AG08395 (cell line): ENCODE measurements at regions not wholly inside any gene's neighbourhood (a gene's known extent, or its start where the extent isn't known, plus 50 kb on each side); places are given as distances from the start of the nearest gene placed in this dataset.
"Not testable (repeated sequence)": the region's sequence is repeated elsewhere in the genome, so short reads cannot be mapped to it uniquely, and the experiment has no call there.

Experiments used
- DNase-seq: peaks from one replicate; pipeline ENCODE4 v3.0.0; 2012; ENCODE audit warnings: mixed read lengths, low spot score

DNA sequence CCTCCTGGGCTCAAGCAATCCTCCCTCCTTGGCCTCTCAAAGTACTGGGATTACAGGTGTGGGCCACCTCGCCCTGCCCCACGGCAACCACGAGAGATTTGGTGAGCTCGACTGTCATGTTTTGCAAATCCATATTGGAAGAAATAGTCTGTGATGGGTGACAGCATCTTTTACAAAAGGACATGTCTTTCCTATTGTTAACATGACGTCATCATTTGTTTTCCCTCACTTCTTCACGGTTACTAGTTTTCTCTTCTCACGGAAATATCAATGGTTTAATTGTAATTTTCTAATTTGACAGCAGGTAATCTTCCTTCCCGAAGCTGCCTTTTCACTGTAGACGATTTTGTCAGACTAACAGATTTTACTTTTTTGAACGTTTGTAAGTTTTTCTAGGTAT is 110.8 kb upstream of the GREM2 start:
- DNase-seq = no peak

DNA sequence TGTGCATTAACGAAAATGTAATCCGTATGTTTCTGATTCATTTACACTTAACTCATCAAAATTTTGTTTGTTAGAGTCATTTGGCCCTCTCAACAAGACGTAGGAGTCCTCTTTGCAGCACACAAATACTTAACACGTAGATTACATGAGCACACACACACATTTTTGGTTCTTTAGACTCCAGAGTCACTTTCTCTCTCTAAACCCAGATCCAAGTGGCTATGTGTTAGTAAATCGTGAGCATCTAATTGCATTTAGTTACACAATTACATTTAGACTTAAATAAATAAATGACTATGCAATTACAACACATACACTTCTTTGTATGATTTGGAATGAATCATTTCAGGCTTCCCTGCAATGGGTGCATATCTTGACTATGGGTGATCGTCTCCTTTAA is 109.0 kb upstream of the GREM2 start:
- peak; percentile 30 for DNase-seq

DNA sequence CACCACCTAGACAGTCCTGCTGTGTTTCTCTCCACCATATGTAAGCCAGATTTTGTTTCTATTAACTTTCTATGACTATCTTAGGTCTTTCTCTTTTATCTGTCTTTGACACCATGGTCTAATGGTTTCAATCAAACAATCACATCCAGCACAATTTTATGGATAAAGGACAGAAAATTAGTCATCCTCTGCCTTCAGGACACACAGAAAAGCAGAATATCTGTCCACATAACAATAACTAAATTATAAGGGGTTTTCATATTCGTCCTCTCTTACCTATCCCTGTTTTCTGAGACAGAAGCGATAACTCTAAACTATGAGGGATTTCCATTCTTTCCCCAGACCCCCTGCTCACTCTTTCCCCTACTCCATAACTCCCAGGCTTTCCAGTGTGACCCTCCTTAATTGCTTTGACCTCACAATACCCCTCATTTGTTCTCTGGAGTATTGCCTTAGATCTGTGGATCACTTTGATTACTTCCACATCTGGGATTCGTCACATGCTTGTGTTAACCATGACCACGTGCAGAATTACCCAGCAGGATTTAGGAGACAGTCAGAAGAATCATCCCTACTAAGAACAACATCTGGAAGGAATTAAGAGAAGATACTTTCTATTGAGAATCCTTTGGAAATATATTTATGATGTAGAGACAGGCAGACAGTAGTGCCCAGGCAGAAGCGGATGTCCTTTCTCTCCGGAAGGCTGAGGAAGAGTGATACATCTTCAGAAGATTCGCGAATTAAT is 108.2 kb upstream of the GREM2 start:
- DNase-seq = peak; percentile 82

DNA sequence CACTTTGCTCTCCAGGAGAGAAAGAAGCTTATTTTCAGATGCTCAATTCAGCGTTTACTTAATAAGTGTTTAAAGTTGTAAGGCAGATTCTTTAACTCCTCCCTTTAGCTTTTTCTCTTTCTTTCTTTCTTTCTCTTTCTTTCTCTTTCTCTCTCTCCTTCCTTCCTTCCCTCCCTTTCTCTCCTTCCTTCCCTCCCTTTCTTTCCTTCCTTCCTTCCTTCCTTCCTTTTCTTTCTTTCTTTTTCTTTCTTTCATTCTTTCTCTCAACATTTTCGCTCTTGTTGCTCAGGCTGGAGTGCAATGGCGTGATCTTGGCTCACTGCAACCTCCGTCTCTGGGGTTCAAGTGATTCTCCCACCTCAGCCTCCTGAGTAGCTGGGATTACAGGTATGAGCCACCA is 104.6 kb upstream of the GREM2 start:
- DNase-seq = not testable (repeated sequence)

DNA sequence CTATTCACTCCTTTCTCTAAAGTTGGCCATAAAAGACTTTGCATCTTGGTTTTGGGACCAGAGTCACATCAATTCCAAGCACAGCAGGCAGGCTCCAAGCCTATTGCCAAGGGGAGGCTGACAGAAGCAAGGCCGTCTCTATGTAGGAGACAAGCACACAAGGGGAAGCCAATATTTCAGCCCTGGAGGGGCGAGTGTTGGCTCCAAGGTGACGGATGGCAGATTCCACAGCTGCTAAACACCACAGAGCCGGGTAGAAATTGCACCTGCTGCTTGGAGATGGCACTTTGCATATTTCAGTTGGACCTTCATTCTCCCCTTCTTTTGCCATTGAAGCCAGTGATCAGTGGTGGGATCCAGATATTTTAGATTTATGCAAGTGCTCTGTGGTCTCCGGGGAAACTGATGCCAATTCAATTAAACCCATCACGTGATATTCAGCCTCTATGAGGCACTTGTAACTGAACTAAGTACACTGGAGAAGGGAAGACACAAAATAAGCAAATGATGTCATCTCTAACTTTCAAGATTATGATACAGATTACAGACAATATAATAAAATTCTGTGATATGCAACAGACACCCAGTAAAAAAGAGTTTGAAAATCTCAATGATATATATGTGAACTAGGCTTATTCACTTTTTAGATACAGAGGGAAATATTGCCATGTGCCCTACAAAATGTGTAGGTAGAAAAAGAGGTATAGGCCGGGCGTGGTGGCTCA is 102.8 kb upstream of the GREM2 start:
- no peak for DNase-seq

DNA sequence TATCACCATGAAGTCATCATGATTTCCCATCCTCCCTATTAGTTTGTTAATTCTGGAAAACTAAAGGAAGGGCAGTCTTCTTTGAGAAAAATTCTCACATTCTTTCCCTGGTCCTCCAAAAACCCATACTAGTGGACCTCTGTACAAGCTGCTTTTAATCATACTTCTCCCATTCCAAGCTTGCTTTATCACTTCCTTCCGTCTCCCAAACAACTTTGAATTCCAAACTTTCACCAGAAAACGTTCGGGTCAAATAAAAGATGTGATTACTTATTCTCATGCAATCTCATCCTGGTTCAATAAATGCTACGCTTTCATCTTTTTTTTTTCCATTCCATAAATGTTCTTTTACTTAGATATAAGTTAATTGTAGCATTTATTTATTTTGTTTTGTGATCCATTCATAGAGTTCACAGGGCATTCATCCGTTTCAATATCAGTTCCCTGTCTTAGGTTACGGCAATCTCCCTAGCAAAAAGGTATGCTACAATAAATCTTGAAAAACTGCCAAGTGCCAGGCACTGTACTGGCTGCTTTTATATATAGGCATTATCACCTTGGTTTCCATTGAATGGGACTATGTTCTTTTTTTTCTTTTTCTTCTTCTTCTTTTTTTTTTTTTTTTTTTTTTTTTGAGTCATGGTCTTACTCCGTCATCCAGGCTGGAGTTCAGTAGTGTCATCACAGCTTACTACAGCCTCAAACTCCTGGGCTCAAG is 100.2 kb upstream of the GREM2 start:
- peak; percentile 66 for DNase-seq

DNA sequence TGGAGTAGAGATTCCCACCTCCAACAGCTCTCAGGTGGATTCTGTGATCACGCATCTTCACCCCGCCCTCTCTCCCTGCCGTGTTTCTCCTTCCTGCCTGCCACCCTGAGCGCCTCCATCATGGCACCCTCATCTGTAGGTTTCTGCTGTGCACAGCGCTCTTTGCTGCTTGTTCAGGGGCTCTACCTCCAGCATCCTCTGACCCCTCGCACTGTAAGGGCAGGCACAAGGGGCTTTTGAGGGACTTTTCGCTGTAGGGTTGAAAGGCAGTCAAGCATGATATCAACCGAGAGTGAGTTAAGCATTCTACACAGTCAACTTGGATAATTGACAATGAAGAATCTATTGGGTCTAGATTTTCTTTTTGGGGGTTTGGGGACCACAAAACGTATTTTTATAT is 99.1 kb upstream of the GREM2 start:
- no peak for DNase-seq

DNA sequence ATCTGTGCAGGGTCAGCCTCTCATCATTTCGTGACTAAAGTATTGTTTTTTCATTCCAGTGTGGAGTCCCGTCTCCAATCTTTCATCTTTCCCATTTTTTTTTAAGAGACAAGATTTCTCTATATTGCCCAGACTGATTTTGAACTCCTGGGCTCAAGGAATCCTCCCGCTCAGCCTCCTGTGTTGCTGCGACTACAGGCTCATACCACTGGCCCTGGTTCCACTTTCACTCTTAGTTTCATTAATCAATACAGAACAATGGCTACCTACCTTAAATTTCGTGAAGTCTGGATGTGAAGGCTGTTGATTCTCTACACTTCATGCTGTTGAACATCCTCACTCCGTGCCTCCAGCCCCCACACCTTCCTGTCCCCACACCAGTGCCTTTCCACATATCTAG is 97.7 kb upstream of the GREM2 start:
- DNase-seq = no peak

DNA sequence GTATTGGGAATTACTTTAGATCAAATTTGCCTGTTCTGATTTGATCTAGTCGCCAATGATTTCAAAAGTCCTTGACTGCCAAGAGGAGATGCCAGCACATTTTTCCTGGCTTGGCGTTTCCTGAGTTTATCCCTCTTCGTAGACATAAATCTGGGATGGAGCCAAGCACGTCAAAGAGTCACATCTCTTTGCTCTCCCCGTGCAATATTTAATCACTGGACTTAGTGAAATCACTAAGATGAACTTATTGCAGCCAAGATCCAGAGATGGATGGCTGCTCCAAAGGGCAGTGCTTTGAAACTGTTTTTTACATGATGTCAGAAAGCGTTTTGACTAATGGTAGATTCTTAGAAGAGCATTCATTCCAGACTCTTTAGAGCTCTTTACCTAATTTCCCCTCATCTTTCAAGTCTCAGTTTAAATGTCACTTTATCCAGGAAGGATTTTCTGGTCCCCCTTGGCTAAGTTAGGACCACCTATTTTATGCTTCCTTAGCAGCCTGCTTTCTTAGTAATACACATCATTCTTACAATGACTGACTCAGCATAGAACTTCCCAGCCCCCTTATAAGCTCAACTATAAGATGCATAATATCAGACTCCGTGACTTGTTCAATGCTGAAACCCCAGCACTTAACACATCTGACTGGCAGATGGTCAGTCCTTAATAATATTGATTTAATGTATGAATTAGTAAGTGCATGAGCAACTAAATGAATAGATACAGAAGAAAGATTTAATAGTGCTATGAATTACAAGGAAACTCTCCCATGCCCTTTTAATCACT is 94.4 kb upstream of the GREM2 start:
- peak; percentile 57 for DNase-seq

DNA sequence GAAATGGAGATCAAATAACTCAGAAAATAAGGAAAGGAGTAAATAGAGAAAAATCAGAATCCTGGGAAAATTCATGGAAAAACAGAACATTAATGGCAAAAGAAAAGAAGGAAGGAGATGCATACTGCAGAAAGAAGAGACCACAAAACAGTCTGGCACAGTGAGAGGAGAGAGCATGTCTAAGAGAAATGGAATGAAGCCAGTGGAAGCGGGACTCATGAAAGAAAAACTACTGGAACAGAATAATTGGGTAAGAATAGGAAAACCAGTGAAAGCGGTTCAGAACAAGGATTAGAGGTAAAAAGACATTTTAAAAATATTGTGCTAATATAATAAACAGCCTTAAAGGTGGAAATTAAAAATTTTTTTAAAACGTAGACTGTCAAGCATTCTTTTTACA is 93.6 kb upstream of the GREM2 start:
- DNase-seq = peak; percentile 66

DNA sequence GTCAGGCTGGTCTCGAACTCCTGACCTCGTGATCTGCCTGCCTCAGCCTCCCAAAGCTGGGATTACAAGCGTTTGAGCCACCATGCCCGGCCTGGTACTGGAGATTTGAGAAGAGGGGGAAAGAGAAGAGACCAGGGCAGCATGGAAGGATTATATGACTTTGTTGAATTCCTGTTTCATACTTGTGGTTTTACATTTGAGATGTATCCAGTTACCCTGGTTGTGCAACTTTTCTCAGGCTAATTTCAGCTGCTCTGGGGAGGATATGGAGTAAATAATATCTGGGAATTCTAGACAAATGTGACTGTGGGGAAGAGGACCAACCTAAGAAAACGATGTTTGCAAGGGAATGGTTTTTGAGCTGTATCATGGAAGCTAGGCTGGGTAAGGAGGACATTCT is 89.5 kb upstream of the GREM2 start:
- DNase-seq = peak; percentile 79

DNA sequence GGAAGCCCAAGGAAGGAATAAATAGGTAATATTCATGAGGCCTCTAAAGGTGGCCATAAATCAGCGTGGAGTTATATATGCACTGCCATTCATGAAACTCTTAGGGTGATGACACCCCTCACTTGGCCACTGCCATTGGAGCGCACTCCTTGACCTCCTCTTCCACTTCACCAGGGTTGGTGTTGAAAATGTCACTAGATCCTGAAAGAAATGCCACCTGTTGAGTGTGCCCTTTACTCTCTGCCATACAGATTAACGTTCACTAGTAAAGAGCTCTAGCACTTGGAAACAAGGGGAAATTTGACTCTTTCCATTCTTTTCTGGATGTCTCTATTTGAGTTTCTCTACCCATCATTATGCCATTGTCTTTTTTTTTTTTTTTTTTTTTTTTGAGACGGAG is 83.5 kb upstream of the GREM2 start:
- no peak for DNase-seq

GRCh38 chr1:240693844-240694243 is 81.9 kb upstream of the GREM2 start:
- no peak for DNase-seq

DNA sequence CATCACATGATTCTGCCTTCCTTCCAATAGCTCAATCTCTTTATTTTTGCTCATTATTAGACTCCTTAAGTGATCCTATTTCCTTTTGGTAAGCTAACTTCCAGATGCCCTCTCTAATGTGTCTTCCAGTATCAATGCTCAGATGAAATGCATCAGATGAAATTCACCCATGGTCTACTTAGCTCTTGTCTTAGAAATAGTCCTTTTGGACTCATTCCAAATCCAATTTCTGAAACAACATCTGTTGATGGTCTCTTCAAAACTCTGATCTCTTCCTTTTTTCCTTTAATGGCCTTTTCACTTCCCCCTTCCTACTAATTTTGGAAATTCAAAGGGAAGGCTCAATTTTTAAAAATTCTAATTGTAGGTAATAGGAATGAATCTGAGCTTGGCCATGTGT is 81.1 kb upstream of the GREM2 start:
- no peak for DNase-seq

DNA sequence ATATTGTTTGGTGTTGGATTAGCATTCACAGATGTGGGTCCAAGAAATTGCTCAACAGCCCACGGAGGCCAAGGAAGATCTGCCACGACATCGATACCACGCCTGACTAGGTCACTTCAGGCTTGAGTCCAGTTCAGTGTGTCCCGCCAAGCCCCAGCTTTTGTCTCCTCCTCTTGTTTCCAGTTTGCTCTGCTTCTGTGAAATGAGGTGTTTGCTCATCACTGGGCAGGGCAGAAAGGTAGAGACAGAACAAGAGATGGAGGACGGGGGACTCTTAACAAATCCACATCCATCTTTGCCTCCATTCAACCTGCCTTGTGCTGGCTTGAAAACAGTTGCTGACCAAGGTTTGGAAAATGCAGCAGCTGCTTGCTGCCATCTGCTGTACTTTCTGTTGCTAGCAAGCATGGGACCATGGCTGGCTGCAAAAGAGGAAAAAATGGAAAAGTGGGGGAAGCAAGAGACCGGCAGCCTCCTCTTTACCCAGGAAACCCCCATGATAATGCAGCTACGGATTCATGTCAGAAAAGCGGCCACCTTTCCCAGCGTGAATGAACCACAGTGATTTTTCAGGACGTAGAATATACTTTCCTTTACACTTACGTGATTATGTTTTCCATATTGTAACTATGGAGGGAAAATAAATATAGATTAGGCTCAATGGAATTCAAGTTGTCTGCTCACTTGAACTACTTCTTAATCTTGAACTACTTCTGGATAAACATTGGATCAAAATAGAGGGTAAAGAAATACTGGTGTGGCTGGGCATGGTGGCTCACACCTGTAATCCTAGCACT is 80.2 kb upstream of the GREM2 start:
- peak; percentile 75 for DNase-seq

- DNase-seq = no peak
These were observed 79.5 kb upstream of the GREM2 start for GRCh38 chr1:240691501-240691900.

DNA sequence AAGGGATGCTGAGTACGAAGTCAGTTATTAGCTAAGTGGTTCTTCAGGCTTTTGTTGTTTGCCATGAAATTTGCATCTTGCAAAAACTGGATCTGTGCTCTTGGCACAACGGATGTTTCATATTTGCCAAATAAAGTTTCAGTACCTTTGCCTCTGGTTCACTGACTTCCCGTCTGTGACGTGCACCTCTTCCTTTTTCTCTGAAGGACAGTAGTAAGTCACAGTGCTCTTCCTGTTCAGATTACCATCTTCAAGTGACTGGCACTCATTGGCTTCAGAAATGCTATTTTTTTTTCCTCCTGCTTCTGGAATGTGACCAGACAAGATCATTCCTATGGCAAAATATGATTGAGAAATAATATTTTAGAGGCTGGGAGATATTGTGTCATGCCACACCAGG is 75.9 kb upstream of the GREM2 start:
- no peak for DNase-seq

- DNase-seq = peak; percentile 80
These were observed 71.6 kb upstream of the GREM2 start for GRCh38 chr1:240683576-240683975.

DNA sequence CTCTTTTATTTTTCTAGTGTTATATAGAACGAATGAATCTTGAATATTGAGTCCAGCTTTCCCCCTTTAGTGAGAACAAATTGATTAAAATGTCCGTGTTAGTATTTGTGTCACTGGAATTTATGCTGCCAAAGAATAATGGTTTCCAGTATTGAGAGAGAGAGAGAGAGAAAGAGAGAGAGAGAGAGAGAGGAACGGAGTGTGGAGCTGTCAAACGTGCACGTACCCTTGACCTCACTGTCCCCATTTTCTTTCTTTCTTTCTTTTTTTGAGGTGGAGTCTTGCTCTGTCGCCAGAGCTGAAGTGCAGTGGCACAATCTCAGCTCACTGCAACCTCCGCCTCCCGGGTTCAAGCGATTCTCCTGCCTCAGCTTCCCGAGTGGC is 70.9 kb upstream of the GREM2 start:
- DNase-seq = no peak

GRCh38 chr1:240682166-240682858 is 70.4 kb upstream of the GREM2 start:
- DNase-seq = peak; percentile 11
